Lower leg skin (tissue), 3 donors: ENCODE measurements at regions not wholly inside any gene's neighbourhood (a gene's known extent, or its start where the extent isn't known, plus 50 kb on each side); places are given as distances from the start of the nearest gene placed in this dataset.

Source experiments
- CTCF ChIP-seq, 3 donors: fragments of 450-650 bp; IDR thresholded peaks; one replicate each; pipeline ENCODE4 v1.5.1; 2016; ENCODE audit warnings: antibody characterized with exemption in 3 of 3, mild to moderate bottlenecking in 3 of 3, moderate library complexity in 2 of 3
- POLR2A ChIP-seq, 2 donors: fragments of 450-650 bp; IDR thresholded peaks; one replicate each; pipeline ENCODE4 v1.6.1; 2016 to 2017; ENCODE audit warnings: antibody characterized with exemption in 2 of 2, mild to moderate bottlenecking in 1 of 2, moderate library complexity in 1 of 2

GRCh38 chr13:40113643-40114304 lies 458.3 kb downstream of the COG6 start:
- TF ChIP-seq CTCF (IDR thresholded peaks at IDR 0.05) (no peak), POLR2A (IDR thresholded peaks at IDR 0.05) (no peak)
